ENCODE measurements at regions not wholly inside any gene's neighbourhood (a gene's known extent, or its start where the extent isn't known, plus 50 kb on each side); places are given as distances from the start of the nearest gene placed in this dataset.

DNA sequence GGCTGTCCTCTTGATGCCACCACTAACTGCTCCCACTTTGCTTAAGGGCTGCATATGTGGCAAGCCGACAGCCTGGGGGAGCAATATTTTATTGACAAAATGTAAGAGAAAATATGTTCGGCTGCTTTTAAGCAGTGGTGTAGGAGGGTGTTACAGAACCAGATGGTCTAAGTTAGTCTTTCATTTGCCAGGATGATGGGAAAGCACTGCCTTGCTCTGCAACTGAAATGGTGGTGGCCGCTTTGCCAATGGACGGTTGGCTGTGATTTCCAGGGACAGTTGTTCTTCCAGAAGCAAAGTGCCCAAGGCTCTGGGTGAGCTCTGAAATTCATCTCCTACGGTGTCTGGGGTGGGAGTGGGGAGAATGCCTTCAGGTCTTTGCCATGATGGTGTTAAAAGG, 469.3 kb downstream of the TOX3 start:
- TF ChIP-seq, protein P1, sequence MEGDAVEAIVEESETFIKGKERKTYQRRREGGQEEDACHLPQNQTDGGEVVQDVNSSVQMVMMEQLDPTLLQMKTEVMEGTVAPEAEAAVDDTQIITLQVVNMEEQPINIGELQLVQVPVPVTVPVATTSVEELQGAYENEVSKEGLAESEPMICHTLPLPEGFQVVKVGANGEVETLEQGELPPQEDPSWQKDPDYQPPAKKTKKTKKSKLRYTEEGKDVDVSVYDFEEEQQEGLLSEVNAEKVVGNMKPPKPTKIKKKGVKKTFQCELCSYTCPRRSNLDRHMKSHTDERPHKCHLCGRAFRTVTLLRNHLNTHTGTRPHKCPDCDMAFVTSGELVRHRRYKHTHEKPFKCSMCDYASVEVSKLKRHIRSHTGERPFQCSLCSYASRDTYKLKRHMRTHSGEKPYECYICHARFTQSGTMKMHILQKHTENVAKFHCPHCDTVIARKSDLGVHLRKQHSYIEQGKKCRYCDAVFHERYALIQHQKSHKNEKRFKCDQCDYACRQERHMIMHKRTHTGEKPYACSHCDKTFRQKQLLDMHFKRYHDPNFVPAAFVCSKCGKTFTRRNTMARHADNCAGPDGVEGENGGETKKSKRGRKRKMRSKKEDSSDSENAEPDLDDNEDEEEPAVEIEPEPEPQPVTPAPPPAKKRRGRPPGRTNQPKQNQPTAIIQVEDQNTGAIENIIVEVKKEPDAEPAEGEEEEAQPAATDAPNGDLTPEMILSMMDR (IDR thresholded peaks at IDR 0.05), result no peak
- TF ChIP-seq ZFX (IDR thresholded peaks at IDR 0.05; ENCODE audit: borderline replicate concordance), result no peak
